ENCODE measurements at regions not wholly inside any gene's neighbourhood (a gene's known extent, or its start where the extent isn't known, plus 50 kb on each side); places are given as distances from the start of the nearest gene placed in this dataset.

- no peaks in the 10 kb centered on the region for H3K36me3 ChIP-seq (ENCODE audit: insufficient read depth, low read length)
- H3K9me3 ChIP-seq (ENCODE audit: low read depth, low read length) = no peaks in the 10 kb centered on the region
- no peak for TF ChIP-seq CTCF (IDR thresholded peaks at IDR 0.05; ENCODE audit: extremely low read depth, low read depth, low read length)
- DNase-seq (ENCODE audit: insufficient read length, low spot score, missing footprints) = no peak
- H3K27ac ChIP-seq (ENCODE audit: low read depth, low read length) = no peak overlapping the region
- H3K4me1 ChIP-seq (ENCODE audit: insufficient read depth, low read length) = no peaks in the 10 kb centered on the region
- no peaks in the 10 kb centered on the region for H4K20me1 ChIP-seq (ENCODE audit: insufficient read depth, low read length)
- no peaks in the 10 kb centered on the region for H3K27me3 ChIP-seq (ENCODE audit: insufficient read depth, low read length)
- H3K79me2 ChIP-seq (ENCODE audit: insufficient read depth, low read length) = no peaks in the 10 kb centered on the region
- H3K4me2 ChIP-seq (ENCODE audit: insufficient read depth, low read length) = no peak overlapping the region
- no peak overlapping the region for H3K4me3 ChIP-seq (ENCODE audit: insufficient read depth, low read length)
- no peak overlapping the region for H2AFZ ChIP-seq (ENCODE audit: low read length)
These were observed 353.7 kb upstream of the SOX2 start for GRCh38 chr3:181358060-181358459.

- Histone ChIP-seq H3K9me3 (ENCODE audit: low read depth, low read length) (no peaks in the 10 kb centered on the region), H3K27me3 (ENCODE audit: insufficient read depth, low read length) (no peaks in the 10 kb centered on the region), H3K4me2 (ENCODE audit: insufficient read depth, low read length) (no peak overlapping the region), H3K4me3 (ENCODE audit: insufficient read depth, low read length) (no peak overlapping the region), H3K27ac (ENCODE audit: low read depth, low read length) (no peak overlapping the region), H4K20me1 (ENCODE audit: insufficient read depth, low read length) (no peaks in the 10 kb centered on the region), H3K4me1 (ENCODE audit: insufficient read depth, low read length) (no peaks in the 10 kb centered on the region), H3K79me2 (ENCODE audit: insufficient read depth, low read length) (no peaks in the 10 kb centered on the region), H3K36me3 (ENCODE audit: insufficient read depth, low read length) (no peaks in the 10 kb centered on the region), H2AFZ (ENCODE audit: low read length) (no peak overlapping the region)
- no peak for TF ChIP-seq CTCF (IDR thresholded peaks at IDR 0.05; ENCODE audit: extremely low read depth, low read depth, low read length)
- no peak for DNase-seq (ENCODE audit: insufficient read length, low spot score, missing footprints)
These were observed 357.6 kb upstream of the SOX2 start for GRCh38 chr3:181354140-181354539.

GRCh38 chr3:181344331-181344730, 354.8 kb upstream of the DNAJC19 start:
- no peak overlapping the region for H3K4me2 ChIP-seq (ENCODE audit: insufficient read depth, low read length)
- H3K79me2 ChIP-seq (ENCODE audit: insufficient read depth, low read length) = no peaks in the 10 kb centered on the region
- no peak for TF ChIP-seq CTCF (IDR thresholded peaks at IDR 0.05; ENCODE audit: extremely low read depth, low read depth, low read length)
- no peaks in the 10 kb centered on the region for H3K36me3 ChIP-seq (ENCODE audit: insufficient read depth, low read length)
- no peak for DNase-seq (ENCODE audit: insufficient read length, low spot score, missing footprints)
- H3K4me3 ChIP-seq (ENCODE audit: insufficient read depth, low read length) = no peak overlapping the region
- H2AFZ ChIP-seq (ENCODE audit: low read length) = no peak overlapping the region
- no peak overlapping the region for H3K27ac ChIP-seq (ENCODE audit: low read depth, low read length)
- no peaks in the 10 kb centered on the region for H4K20me1 ChIP-seq (ENCODE audit: insufficient read depth, low read length)
- H3K9me3 ChIP-seq (ENCODE audit: low read depth, low read length) = peaks cover 4% of the 10 kb centered on the region
- no peaks in the 10 kb centered on the region for H3K27me3 ChIP-seq (ENCODE audit: insufficient read depth, low read length)
- H3K4me1 ChIP-seq (ENCODE audit: insufficient read depth, low read length) = no peaks in the 10 kb centered on the region

- Histone ChIP-seq H4K20me1 (ENCODE audit: insufficient read depth, low read length) (no peaks in the 10 kb centered on the region), H3K4me2 (ENCODE audit: insufficient read depth, low read length) (no peak overlapping the region), H3K9me3 (ENCODE audit: low read depth, low read length) (peaks cover 4% of the 10 kb centered on the region), H3K79me2 (ENCODE audit: insufficient read depth, low read length) (no peaks in the 10 kb centered on the region), H3K4me3 (ENCODE audit: insufficient read depth, low read length) (no peak overlapping the region), H3K27ac (ENCODE audit: low read depth, low read length) (no peak overlapping the region), H3K36me3 (ENCODE audit: insufficient read depth, low read length) (no peaks in the 10 kb centered on the region), H2AFZ (ENCODE audit: low read length) (no peak overlapping the region), H3K27me3 (ENCODE audit: insufficient read depth, low read length) (no peaks in the 10 kb centered on the region), H3K4me1 (ENCODE audit: insufficient read depth, low read length) (no peaks in the 10 kb centered on the region)
- no peak for TF ChIP-seq CTCF (IDR thresholded peaks at IDR 0.05; ENCODE audit: extremely low read depth, low read depth, low read length)
- DNase-seq (ENCODE audit: insufficient read length, low spot score, missing footprints) = no peak
These were observed 347.1 kb upstream of the DNAJC19 start for GRCh38 chr3:181336597-181336996.

Data from osteoblast (primary cell).